GM19463 (cell line): ENCODE measurements at regions not wholly inside any gene's neighbourhood (a gene's known extent, or its start where the extent isn't known, plus 50 kb on each side); places are given as distances from the start of the nearest gene placed in this dataset.
"Not testable (repeated sequence)": the region's sequence is repeated elsewhere in the genome, so short reads cannot be mapped to it uniquely, and the experiment has no call there.

ENCODE experiments used
- ATAC-seq: cut with Tn5 transposase; IDR thresholded peaks from one replicate; pipeline ENCODE4 v1.9.1; 2021; ENCODE audit warnings: mild to moderate bottlenecking, moderate library complexity; ENCODE audit not compliant: unreplicated experiment

- no peak for ATAC-seq
Measured at GRCh38 chrX:52261125-52261462, 76.4 kb downstream of the MAGED4 start.

- ATAC-seq = peak; percentile 99
Measured at GRCh38 chrX:52261463-52262194, 76.9 kb downstream of the MAGED4 start.

GRCh38 chrX:52262195-52262546, 77.5 kb downstream of the MAGED4 start:
- ATAC-seq = no peak

- ATAC-seq = no peak
Measured at GRCh38 chrX:52263417-52263816, 78.7 kb downstream of the MAGED4 start.

- no peak for ATAC-seq
Measured at GRCh38 chrX:52265713-52266112, 81.0 kb downstream of the MAGED4 start.

- not testable (repeated sequence) for ATAC-seq
Measured at GRCh38 chrX:52268502-52268901, 83.8 kb downstream of the MAGED4 start.

- ATAC-seq = no peak
Measured at GRCh38 chrX:52270453-52271116, 85.9 kb downstream of the MAGED4 start.

- ATAC-seq = no peak
Measured at GRCh38 chrX:52271206-52271605, 86.5 kb downstream of the MAGED4 start.

- no peak for ATAC-seq
Measured at GRCh38 chrX:52277666-52278065, 91.2 kb upstream of the XAGE2 start.

GRCh38 chrX:52280812-52281211, 88.0 kb upstream of the XAGE2 start:
- no peak for ATAC-seq

GRCh38 chrX:52284865-52285264, 84.0 kb upstream of the XAGE2 start:
- no peak for ATAC-seq

- ATAC-seq = not testable (repeated sequence)
Measured at GRCh38 chrX:52298968-52299367, 69.9 kb upstream of the XAGE2 start.

GRCh38 chrX:52308532-52308931, 60.3 kb upstream of the XAGE2 start:
- not testable (repeated sequence) for ATAC-seq
